HCT116 (cell line): ENCODE measurements at regions not wholly inside any gene's neighbourhood (a gene's known extent, or its start where the extent isn't known, plus 50 kb on each side); places are given as distances from the start of the nearest gene placed in this dataset.

Source experiments
- ATAC-seq: fragments of 200-7000 bp; cut with Tn5 transposase; 2 replicates; pipeline ENCODE4 v1.9.1; 2020; ENCODE audit warnings: mild to moderate bottlenecking, moderate library complexity
- BruUV-seq: library from RNA; stranded (reverse); fragments of 400-500 nt; replicated peaks from 2 replicates; lab custom pipeline; 2021; lab: Mats Ljungman, UMichigan
- CTCF ChIA-PET: fragments of 300-600 bp; sonication (Branson Sonifier 250); formaldehyde crosslinking; loops from one replicate; lab custom pipeline; 2021; ENCODE audit warnings: antibody characterized with exemption; lab: Charles Lee
- POLR2A ChIA-PET: fragments of 300-600, 350-600 bp; sonication (Branson Sonifier 250); formaldehyde crosslinking; loops from one replicate; lab custom pipeline; 2021; ENCODE audit warnings: antibody characterized with exemption; lab: Charles Lee
- RAD21 ChIA-PET, 2 experiments: fragments of 300-600 bp; sonication (Branson Sonifier 250); formaldehyde crosslinking; loops; one replicate each; lab custom pipeline; 2023; ENCODE audit warnings: low total read pairs in 2 of 2; ENCODE audit not compliant: uncharacterized antibody in 2 of 2, unreplicated experiment in 2 of 2, low non-redundant PET in 1 of 2; lab: Charles Lee
- DNase-seq: peaks from one replicate; pipeline ENCODE4 v3.0.0-alpha.2; 2010; ENCODE audit warnings: low read depth, low spot score
- H2AFZ ChIP-seq: fragments of 200-600 bp; shearing (Covaris generic), sonication (generic); 2 replicates; pipeline ENCODE4 v1.6.1; 2017; ENCODE audit warnings: low read depth, mixed run types, mixed read lengths, antibody characterized with exemption, low read length; ENCODE audit not compliant: poor library complexity, severe bottlenecking
- H3K27ac ChIP-seq: 2 replicates; pipeline ENCODE4 v1.5.1; 2012; ENCODE audit warnings: low read depth, low read length
- H3K27me3 ChIP-seq: fragments of 200-600 bp; sonication (generic); 2 replicates; pipeline ENCODE4 v1.6.1; 2016; ENCODE audit warnings: mixed run types, low read length, mixed read lengths; ENCODE audit not compliant: insufficient read depth
- H3K36me3 ChIP-seq, 2 experiments: fragments of 200-500 bp in 1 of 2; fragments of 200-600 bp in 1 of 2; sonication (Bioruptor generic) in 1 of 2; sonication (generic) in 1 of 2; 2 replicates each; pipeline versions ENCODE4 v1.5.1 to v1.6.1; 2014 to 2016; ENCODE audit warnings: low read length in 2 of 2, inconsistent platforms in 1 of 2, mixed read lengths in 1 of 2, mixed run types in 1 of 2; ENCODE audit not compliant: insufficient read depth in 2 of 2, control insufficient read depth in 1 of 2
- H3K4me1 ChIP-seq, 2 experiments: fragments of 200-600 bp in 1 of 2; sonication (generic) in 1 of 2; 2 replicates each; pipeline versions ENCODE4 v1.5.1 to v1.6.1; 2012 to 2017; ENCODE audit warnings: low read length in 2 of 2, inconsistent platforms in 1 of 2, mild to moderate bottlenecking in 1 of 2, mixed read lengths in 1 of 2, mixed run types in 1 of 2, moderate library complexity in 1 of 2; ENCODE audit not compliant: insufficient read depth in 2 of 2, control insufficient read depth in 1 of 2
- H3K4me2 ChIP-seq: fragments of 200-600 bp; sonication (generic); 2 replicates; pipeline ENCODE4 v1.6.1; 2017; ENCODE audit warnings: mixed run types, low read length, mixed read lengths
- H3K4me3 ChIP-seq, 2 experiments: fragments of 200-600 bp in 1 of 2; sonication (generic) in 1 of 2; replicated peaks in 1 of 2; 2 replicates each; pipeline ENCODE4 v1.5.1; 2011 to 2016; ENCODE audit warnings: low read length in 2 of 2, control low read depth in 1 of 2, low read depth in 1 of 2, mild to moderate bottlenecking in 1 of 2, mixed read lengths in 1 of 2, mixed run types in 1 of 2
- H3K79me2 ChIP-seq: fragments of 200-600 bp; sonication (generic); 2 replicates; pipeline ENCODE4 v1.6.1; 2017; ENCODE audit warnings: mild to moderate bottlenecking, mixed run types, low read length, moderate library complexity, mixed read lengths; ENCODE audit not compliant: insufficient read depth
- H3K9ac ChIP-seq: fragments of 200-600 bp; sonication (generic); 2 replicates; pipeline ENCODE4 v1.6.1; 2016; ENCODE audit warnings: low read length, mixed read lengths
- H3K9me2 ChIP-seq: fragments of 200-600 bp; sonication (generic), shearing (Covaris generic); 2 replicates; pipeline ENCODE4 v1.6.1; 2017; ENCODE audit warnings: mixed run types, mild to moderate bottlenecking, moderate library complexity; ENCODE audit not compliant: insufficient read depth
- H3K9me3 ChIP-seq, 2 experiments: fragments of 200-500 bp in 1 of 2; fragments of 200-600 bp in 1 of 2; sonication (Bioruptor generic) in 1 of 2; sonication (generic) in 1 of 2; 2 replicates each; pipeline ENCODE4 v1.6.1; 2014 to 2017; ENCODE audit warnings: low read length in 2 of 2, mixed read lengths in 2 of 2, inconsistent platforms in 1 of 2, low read depth in 1 of 2, mild to moderate bottlenecking in 1 of 2, mixed run types in 1 of 2, moderate library complexity in 1 of 2; ENCODE audit not compliant: control insufficient read depth in 1 of 2, insufficient read depth in 1 of 2
- H4K20me1 ChIP-seq: fragments of 200-600 bp; sonication (generic), shearing (Covaris generic); 2 replicates; pipeline ENCODE4 v1.6.1; 2017; ENCODE audit warnings: mixed run types, mild to moderate bottlenecking, moderate library complexity; ENCODE audit not compliant: insufficient read depth
- CBX3 ChIP-seq: IDR thresholded peaks from 2 replicates; pipeline ENCODE4 v1.6.1; 2012; ENCODE audit warnings: low read depth
- EGR1 ChIP-seq: IDR thresholded peaks from 2 replicates; pipeline ENCODE4 v1.6.1; 2012; ENCODE audit warnings: low read depth
- EZH2 ChIP-seq: fragments of 200-600 bp; sonication (generic); IDR thresholded peaks from 2 replicates; pipeline ENCODE4 v1.6.1; 2017; ENCODE audit warnings: antibody characterized with exemption, mixed run types
- EZH2phosphoT487 ChIP-seq: fragments of 200-600 bp; IDR thresholded peaks from 2 replicates; pipeline ENCODE4 v1.6.1; 2018; ENCODE audit warnings: antibody characterized with exemption, borderline replicate concordance
- FOSL1 ChIP-seq: IDR thresholded peaks from 2 replicates; pipeline ENCODE4 v1.6.1; 2012; ENCODE audit warnings: low read depth
- POLR2A ChIP-seq: IDR thresholded peaks from 2 replicates; pipeline ENCODE4 v1.7.0; 2011; ENCODE audit warnings: borderline replicate concordance; ENCODE audit not compliant: insufficient read depth, insufficient read length; ENCODE audit errors: extremely low read depth
- POLR2AphosphoS5 ChIP-seq: IDR thresholded peaks from 2 replicates; pipeline ENCODE4 v1.6.1; 2011; ENCODE audit warnings: mild to moderate bottlenecking, low read depth, low read length, moderate library complexity
- RAD21 ChIP-seq: IDR thresholded peaks from 2 replicates; pipeline ENCODE4 v1.6.1; 2012; ENCODE audit warnings: low read depth, mild to moderate bottlenecking
- SP1 ChIP-seq: IDR thresholded peaks from 2 replicates; pipeline ENCODE4 v1.6.1; 2012; ENCODE audit warnings: low read depth
- TCF7L2 ChIP-seq: IDR thresholded peaks from 2 replicates; pipeline ENCODE4 v1.7.0; 2011; ENCODE audit warnings: borderline replicate concordance, inconsistent platforms; ENCODE audit not compliant: insufficient read depth, insufficient read length; ENCODE audit errors: extremely low read depth
- YY1 ChIP-seq: IDR thresholded peaks from 2 replicates; pipeline ENCODE4 v1.6.1; 2011; ENCODE audit warnings: low read length, low read depth, moderate library complexity, mild to moderate bottlenecking; ENCODE audit not compliant: insufficient replicate concordance; ENCODE audit errors: extremely low read depth
- ZFX ChIP-seq: fragments of 450-650 bp; IDR thresholded peaks from 2 replicates; pipeline ENCODE4 v1.6.1; 2017
- intact Hi-C: fragments of 100-400 bp; cut with micrococcal nuclease; formaldehyde crosslinking; loops from 2 replicates; pipeline ENCODE4 v1.10.0; 2022
- TF ChIP-seq, protein P1 (sequence below): IDR thresholded peaks from 2 replicates; pipeline ENCODE4 v1.6.1; 2012
- TF ChIP-seq, protein P2 (sequence below): IDR thresholded peaks from 2 replicates; pipeline ENCODE4 v1.6.1; 2012
- TF ChIP-seq, protein P3 (sequence below): IDR thresholded peaks from 2 replicates; pipeline ENCODE4 v1.6.1; 2011; ENCODE audit warnings: mild to moderate bottlenecking, low read length, moderate library complexity; ENCODE audit not compliant: insufficient replicate concordance; ENCODE audit errors: extremely low read depth

DNA sequence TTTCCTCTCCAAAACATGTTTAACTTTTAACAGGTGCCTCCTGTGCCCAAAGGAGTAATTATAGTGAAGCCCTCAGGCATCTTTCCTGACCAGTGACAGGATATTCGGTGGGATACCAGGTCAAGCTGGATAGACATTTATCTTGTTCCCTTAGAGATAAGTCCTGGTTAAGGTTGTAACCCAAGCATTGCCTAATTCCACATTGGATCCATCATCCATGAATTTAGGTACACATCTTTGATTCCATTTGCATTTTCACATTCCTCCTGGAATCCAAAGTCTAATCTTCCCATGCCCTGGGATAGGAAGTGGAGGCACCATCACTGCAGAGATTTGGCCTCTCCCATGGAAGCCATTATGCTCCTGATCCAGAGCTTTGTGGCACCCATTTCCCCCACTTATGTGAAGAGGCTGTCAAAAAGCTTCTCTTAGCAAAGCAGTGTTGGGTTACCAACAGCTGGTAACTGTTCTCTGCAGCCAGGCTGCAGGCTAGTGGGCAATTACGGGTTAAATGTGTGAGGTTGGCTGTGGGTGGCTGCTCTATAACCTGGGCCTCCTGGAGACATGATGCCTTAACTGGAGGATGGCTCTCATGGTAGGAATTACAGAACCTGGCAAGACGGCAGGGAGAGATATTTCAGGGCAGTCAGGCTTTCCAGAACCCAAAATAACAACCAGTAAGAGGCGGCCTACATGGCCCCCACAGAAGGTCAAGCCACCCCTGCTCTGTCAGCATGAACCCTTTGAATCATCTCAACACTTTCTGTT lies 96.9 kb upstream of the VGLL2 start:
- intact Hi-C loops: no loop called here
- ATAC-seq: no peak
- no peaks in the 10 kb centered on the region for H3K36me3 ChIP-seq
- no peaks in the 10 kb centered on the region for H3K9me3 ChIP-seq
- TF ChIP-seq EZH2: no peak
- no peak for TF ChIP-seq YY1
- TF ChIP-seq ZFX: no peak
- TF ChIP-seq POLR2AphosphoS5: no peak
- TF ChIP-seq, protein P1, sequence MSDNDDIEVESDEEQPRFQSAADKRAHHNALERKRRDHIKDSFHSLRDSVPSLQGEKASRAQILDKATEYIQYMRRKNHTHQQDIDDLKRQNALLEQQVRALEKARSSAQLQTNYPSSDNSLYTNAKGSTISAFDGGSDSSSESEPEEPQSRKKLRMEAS: no peak
- TF ChIP-seq POLR2A: no peak
- no peak for TF ChIP-seq RAD21
- TF ChIP-seq EZH2phosphoT487: no peak
- TF ChIP-seq FOSL1: no peak
- no peak for TF ChIP-seq EGR1
- TF ChIP-seq, protein P2, sequence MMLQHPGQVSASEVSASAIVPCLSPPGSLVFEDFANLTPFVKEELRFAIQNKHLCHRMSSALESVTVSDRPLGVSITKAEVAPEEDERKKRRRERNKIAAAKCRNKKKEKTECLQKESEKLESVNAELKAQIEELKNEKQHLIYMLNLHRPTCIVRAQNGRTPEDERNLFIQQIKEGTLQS: no peak
- TF ChIP-seq SP1: no peak
- TF ChIP-seq, protein P3, sequence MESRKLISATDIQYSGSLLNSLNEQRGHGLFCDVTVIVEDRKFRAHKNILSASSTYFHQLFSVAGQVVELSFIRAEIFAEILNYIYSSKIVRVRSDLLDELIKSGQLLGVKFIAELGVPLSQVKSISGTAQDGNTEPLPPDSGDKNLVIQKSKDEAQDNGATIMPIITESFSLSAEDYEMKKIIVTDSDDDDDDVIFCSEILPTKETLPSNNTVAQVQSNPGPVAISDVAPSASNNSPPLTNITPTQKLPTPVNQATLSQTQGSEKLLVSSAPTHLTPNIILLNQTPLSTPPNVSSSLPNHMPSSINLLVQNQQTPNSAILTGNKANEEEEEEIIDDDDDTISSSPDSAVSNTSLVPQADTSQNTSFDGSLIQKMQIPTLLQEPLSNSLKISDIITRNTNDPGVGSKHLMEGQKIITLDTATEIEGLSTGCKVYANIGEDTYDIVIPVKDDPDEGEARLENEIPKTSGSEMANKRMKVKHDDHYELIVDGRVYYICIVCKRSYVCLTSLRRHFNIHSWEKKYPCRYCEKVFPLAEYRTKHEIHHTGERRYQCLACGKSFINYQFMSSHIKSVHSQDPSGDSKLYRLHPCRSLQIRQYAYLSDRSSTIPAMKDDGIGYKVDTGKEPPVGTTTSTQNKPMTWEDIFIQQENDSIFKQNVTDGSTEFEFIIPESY: no peak
- no peak for TF ChIP-seq TCF7L2
- no peak for TF ChIP-seq CBX3
- TF ChIP-seq, all 23 proteins: peak for 0
- CTCF ChIA-PET: interaction anchor here (1.2 kb wide), 1 partner anchor 151 kb away, joined by 4 read pairs; no protein-coding TSS in a partner anchor
- POLR2A ChIA-PET: no interaction called here
- no TSS peak for BruUV-seq
- Histone ChIP-seq H4K20me1 (no peaks in the 10 kb centered on the region), H3K27me3 (no peaks in the 10 kb centered on the region), H3K9me2 (no peaks in the 10 kb centered on the region), H3K27ac (no peak overlapping the region), H3K4me1 (peaks cover 0 to 7% of the 10 kb centered on the region in 2 experiments; a peak in 2 of 4 replicates), H3K4me2 (no peak overlapping the region; the same call in 1 of the 2 replicates), H3K9ac (no peak overlapping the region), H3K4me3 (no peak overlapping the region), H2AFZ (no peak overlapping the region), H3K79me2 (no peaks in the 10 kb centered on the region)
- RAD21 ChIA-PET: no interaction called here
- DNase-seq: no peak
